GM18505 (cell line): ENCODE measurements at regions not wholly inside any gene's neighbourhood (a gene's known extent, or its start where the extent isn't known, plus 50 kb on each side); places are given as distances from the start of the nearest gene placed in this dataset.

Source experiments
- ATAC-seq: cut with Tn5 transposase; IDR thresholded peaks from one replicate; pipeline ENCODE4 v1.9.1; 2021; ENCODE audit not compliant: unreplicated experiment
- POLR2A ChIP-seq: IDR thresholded peaks from 4 replicates; pipeline ENCODE4 v1.6.1; 2011; ENCODE audit warnings: borderline replicate concordance; ENCODE audit not compliant: insufficient read depth, insufficient read length; ENCODE audit errors: extremely low read depth

DNA sequence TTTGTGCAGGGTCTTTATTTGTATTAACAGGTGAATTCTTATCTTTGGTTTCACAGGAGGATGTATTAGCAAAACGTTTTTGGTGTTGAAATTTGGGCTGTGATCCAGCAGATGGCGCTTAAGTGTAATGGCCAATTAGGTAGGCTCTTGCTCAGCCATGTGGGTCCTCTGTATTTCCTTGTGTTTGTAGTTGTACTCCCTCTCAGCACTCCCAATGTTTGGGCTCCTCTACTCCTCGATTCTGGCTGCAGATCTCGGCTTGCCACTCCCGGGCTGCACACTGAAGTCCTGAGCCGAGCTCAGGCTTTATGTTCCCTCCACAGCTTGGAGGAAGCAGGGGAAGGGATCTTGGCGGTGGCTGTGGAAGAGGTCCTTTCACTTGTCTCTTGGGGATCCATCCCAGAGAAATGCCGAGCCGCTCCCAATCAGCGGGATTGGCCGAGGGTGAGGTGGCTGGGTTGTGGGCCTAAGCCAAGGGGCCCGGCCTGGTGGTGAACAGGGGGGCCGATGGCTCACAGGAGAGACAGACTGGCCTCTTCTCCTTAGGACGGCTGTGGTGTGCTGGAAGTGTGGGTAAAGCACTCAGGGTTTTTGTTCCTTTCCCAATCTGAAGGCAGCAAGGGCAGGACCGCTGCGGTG is 133.7 kb downstream of the AEBP2 start:
- no peak for TF ChIP-seq POLR2A
- peak; percentile 67 for ATAC-seq

DNA sequence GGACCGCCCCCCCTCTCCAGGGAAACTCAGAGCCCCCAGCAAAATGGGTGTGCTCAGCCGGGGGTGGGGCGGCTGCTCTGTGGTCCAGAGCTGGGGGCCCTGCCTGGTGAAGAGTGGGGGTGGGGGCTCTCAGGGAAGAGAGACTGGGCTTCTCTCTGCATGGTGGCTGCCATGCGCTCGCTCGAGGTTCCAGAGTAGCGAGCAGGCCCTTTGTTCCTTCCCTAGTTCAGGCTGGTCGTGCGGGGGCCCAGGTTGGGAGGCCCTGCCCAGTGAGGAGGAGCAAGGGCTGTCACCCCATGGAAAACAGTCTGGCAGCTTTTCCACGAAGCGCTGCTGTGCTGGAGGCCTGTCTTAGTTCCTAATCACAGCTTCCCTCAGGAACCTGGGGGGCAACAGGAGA is 134.6 kb downstream of the AEBP2 start:
- no peak for TF ChIP-seq POLR2A
- no peak for ATAC-seq

DNA sequence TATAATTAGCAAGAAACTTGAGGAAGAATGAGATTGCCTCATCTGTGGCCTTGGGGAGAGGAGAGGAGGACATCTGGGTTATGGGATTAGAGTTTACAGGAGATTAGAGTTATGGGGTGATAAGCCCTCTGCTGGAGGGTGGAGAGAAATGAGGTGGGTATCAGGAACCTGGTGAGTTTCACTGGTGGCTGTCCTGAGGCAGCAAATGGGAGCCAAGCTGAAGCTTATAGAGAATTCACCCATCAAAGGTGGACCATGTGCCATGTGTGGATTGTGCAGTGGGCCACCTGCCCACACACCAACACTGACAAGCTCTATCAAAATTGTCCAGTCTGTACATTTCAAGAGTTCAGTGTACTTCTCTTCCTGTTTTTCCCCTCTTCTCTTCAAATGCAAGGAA is 135.3 kb downstream of the AEBP2 start:
- TF ChIP-seq POLR2A: no peak
- ATAC-seq: no peak

DNA sequence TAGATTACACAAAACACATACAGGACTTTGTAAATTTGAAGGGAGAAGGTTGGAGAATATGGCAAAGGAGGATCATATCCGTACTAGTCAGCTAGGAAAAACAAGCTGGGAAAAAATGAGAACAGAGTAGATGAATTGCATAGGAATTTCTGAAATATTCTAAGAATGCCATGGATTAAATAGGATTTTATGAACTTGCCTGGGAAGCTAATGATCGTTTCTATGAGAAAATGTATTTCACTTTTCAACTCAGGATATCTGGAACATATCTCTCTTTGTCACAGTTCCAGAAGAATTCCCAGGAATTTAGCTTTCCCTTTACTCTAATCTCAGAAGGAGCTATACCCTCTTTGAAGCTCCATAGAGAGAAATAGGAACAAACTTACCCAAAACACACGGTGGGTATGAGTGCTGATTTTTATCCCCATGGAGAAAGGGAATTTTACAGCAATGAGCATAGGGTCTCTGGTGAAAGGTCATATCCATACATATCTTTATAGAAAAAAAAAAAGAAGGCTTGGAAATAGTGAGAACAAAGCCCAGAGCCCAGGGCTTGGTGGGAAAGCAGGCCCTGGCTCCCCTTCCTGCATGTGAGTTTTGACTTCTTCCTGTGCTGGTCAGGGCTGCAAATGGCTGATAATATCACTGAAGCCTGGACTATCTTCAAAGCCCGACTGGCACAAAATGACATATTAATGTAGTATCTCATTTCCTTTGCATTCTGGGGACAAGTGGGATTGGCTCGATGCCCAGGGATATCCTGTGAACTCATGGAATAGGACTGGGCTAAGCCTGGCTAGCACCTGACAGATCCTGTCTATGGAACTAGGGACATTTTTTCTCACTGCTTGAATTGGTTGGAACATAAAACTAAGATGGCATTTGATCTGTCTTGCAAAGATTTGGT is 136.3 kb downstream of the AEBP2 start:
- TF ChIP-seq POLR2A: no peak
- no peak for ATAC-seq

DNA sequence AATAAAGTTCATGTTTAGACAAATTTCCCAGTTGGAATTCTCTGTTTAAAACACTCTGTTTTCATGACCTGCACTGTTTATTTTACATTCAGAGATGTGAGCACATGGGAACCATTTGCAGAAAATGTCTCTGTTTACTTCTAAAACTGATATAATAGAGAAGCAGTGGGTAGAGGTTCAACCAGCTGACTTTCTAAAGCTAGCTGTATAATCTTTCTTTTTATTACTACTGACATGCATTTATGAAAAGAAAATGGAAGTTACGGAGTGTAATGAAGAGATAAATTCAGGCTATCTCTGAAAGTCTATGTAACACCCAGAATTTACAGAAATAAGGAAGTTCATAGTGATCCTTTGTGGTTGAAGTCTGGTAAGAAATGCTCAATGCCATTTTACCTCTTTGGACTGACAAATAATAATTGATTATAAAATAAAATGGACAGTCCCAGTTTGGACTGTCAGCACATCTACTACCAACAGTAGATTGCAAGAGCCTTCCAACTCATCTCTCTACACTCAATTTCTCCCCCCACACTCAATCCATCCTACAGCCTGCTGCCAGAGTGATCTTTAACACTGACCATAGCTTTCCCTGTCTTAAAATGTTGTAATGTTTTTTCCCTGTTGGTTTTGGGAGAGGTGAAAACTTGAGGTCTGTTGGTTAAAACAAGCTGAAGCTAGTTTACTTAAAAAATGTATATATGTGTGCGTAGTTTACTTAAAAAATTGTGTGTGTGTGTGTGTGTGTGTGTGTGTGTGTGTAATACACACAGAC is 137.4 kb downstream of the AEBP2 start:
- no peak for ATAC-seq
- no peak for TF ChIP-seq POLR2A

DNA sequence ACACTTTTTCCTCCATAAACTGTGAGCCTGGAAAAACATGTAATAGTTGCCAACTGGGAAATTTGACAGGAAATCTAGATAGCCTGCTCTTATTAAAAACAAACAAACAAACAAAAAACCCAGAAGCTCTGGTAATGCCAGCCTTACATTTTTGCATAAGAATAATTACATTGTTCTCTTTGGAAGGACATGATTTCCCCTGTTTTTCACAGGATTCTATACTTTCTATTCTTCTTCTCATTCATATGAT is 137.9 kb downstream of the AEBP2 start:
- no peak for TF ChIP-seq POLR2A
- ATAC-seq: no peak

DNA sequence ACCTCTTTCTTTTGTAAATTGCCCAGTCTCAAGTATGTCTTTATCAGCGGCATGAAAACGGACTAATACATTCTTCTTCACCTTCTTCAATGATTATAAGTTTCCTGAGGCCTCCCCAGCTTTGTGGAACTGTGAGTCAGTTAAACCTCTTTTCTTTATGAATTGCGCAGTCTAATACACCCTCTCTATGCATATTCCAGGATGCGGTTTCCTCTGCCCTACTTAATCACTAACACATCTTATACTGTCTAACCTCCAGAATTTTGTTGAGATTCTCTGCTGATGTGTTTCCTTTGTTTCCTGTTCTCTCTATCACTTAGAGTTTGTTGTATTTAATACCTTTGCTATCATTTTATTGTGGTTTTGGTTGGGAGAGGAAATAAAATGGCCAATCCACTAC is 145.4 kb downstream of the AEBP2 start:
- ATAC-seq: no peak
- TF ChIP-seq POLR2A: no peak

DNA sequence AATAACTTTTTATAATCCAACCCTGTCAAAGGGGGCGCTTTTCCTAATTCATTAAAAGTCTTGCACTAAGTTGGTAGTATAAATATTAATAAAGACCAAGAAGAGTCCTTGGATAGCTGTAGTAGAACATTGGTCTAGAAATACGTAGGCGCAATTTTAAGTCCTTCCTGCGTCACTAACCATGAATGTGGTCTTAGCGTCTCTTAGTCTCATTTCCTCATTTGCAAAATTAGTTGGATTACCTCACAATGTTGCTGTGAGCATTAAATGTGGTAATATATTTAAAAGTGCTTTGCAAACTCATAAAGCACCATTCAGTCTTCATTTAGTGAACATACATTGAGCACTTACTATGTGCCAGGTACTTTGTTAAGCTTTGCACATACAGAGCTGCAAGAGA is 149.7 kb downstream of the AEBP2 start:
- no peak for TF ChIP-seq POLR2A
- no peak for ATAC-seq

DNA sequence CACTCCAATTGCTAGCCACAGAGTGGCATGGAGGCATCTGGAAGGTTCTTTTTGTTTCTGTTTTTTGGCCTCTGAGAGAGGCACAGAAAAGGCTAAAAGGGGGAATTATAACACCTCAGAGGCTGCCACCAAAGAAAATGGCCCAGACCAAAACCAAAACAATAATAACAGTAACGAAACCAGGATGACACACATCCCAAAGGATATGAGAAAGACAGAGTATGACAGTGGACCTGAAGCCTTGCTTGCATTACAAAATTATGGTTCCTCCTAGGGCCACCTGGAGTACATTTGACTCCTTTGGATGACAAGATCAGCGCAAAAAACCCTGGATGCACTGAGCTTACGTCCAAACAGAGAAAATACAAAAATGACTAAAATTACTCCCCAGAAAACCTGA is 152.7 kb downstream of the AEBP2 start:
- ATAC-seq: no peak
- no peak for TF ChIP-seq POLR2A

DNA sequence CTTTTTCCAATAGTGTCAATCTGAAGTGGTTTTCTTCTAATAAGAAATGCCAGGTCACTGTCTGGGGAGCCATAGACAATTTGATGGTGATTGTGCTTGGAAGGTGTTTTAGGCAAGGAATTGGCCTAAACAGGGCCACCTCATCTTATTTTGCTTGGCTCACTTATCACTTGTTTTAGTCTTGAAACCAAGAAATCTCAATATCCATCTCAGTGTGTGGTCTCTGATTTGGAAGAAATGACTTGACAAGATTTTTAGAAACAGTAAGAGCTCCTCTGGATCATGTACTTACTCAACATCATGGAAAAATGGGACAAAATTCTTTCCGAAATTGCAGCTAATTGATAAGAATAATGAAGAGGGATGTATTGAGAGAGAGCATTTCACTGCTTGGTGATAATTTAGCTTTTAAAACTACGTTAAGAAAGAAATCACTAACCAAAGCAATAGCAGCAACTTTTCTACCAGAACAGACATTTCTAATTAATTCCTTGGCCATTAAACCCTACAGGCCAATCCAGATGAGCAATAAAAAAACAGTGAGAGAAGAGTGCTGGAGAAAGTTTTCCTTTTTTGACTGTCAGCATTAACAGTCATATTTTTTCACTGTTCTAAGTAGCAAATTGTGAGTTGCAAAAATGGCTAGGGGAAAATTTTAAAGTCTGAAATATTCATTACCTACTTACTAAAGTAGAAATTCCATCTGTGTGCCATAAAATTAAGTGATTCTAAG is 157.3 kb downstream of the AEBP2 start:
- no peak for TF ChIP-seq POLR2A
- ATAC-seq: no peak

DNA sequence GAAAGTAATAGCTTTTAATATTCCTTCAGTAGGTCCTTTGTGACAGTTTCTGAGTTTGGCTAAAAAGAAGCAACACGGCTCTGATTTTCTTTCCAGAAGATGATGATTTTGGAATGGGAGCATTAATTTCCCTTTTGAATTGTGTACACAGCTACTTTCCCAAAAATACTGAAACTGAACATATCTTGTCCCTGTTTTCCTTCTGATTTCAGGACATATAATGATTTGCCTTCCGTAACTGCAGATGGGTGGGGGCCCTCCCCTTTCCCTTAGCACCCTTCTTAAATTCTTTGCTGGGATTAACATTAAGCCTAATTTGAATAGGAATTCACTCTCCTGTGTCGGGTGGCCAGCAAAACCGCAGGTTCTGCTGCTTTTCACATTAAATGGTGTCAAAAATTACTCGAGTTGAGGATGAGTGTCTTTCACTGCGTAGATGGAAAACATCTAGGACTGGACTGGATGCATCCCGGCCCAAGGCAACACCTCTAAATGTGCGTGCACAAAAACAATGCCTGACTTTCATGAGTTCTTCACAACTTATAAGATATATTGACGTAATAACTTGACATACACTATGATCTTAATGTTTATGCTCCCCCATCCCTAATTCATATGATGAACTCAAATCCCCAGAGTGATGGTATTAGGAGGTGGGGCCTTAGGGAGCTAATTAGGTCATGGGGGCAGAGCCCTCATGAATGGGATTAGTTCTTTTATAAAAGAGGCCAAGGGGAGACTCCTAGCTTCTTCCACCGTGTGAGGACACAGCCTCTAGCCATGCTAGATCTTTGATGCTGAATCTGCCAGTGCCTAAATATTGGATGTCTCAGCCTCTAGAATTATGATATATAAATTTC is 158.1 kb downstream of the AEBP2 start:
- no peak for ATAC-seq
- TF ChIP-seq POLR2A: no peak

DNA sequence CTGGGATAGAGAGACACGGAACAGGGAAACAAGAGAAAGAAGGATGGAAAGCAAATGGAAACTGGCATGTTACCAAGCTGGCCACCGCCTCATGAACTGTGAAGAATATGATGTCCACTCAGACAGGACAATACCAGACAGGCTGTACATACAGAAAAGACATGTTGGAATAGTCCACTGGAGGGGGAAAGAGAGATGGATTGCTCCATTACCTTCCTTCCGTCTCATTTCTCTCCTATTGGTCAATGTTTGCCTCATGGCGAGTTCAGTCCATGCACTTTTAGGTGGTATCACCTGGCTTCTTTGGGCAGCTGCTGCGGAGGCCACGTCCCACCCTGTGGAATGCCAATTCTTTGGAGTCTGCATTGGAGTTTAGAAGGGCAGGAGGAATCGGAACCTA is 166.4 kb downstream of the AEBP2 start:
- TF ChIP-seq POLR2A: no peak
- no peak for ATAC-seq
